Stimulated activated effector memory CD8-positive, alpha-beta T cell treated with anti-CD3 and anti-CD28 coated beads, Interleukin-12 subunit alpha, Interleukin-12 subunit beta, amount 100 ng/mL, for 72 hours (primary cell): ENCODE measurements at regions not wholly inside any gene's neighbourhood (a gene's known extent, or its start where the extent isn't known, plus 50 kb on each side); places are given as distances from the start of the nearest gene placed in this dataset.

Experiments used
- ATAC-seq: fragments of 150-1000 bp; cut with Tn5 transposase; 2 replicates; pipeline ENCODE4 v1.10.0; 2021
- DNase-seq, 2 donors: peaks; one replicate each; pipeline ENCODE4 v3.0.0; 2021 to 2022; ENCODE audit warnings: low spot score in 2 of 2
- H3K27ac Mint-ChIP-seq: one replicate; pipeline ENCODE4 v1.8.0; 2022; ENCODE audit warnings: mild to moderate bottlenecking, mixed read lengths
- H3K36me3 Mint-ChIP-seq: one replicate; pipeline ENCODE4 v1.8.0; 2022; ENCODE audit warnings: mild to moderate bottlenecking, mixed read lengths
- H3K4me1 Mint-ChIP-seq: one replicate; pipeline ENCODE4 v1.8.0; 2022; ENCODE audit warnings: mixed read lengths
- H3K4me3 Mint-ChIP-seq: one replicate; pipeline ENCODE4 v1.8.0; 2022; ENCODE audit warnings: mild to moderate bottlenecking, mixed read lengths
- H3K9me3 Mint-ChIP-seq: one replicate; pipeline ENCODE4 v1.8.0; 2022; ENCODE audit warnings: mixed read lengths

DNA sequence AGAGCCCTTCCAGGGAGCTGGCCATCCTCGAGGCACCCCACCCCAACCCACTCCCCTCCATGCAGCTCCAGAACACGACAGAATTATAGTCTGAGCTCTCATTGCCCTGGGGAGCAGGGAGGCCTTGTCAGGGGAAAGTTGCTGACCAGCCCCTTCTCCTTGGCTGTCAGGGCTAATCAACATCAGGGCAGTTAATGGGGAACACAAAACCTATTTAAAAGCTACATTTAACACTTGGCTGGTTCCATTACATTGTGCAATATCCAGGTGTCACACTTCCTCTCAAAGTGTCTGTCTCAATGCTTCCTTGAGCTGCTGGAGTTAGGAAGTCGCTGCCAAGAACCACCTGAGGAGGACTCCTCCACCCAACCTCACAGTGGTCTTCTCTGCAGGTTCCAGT lies 111.8 kb upstream of the GRIK3 start:
- H3K4me3 Mint-ChIP-seq, result no peak overlapping the region
- no peak for ATAC-seq

DNA sequence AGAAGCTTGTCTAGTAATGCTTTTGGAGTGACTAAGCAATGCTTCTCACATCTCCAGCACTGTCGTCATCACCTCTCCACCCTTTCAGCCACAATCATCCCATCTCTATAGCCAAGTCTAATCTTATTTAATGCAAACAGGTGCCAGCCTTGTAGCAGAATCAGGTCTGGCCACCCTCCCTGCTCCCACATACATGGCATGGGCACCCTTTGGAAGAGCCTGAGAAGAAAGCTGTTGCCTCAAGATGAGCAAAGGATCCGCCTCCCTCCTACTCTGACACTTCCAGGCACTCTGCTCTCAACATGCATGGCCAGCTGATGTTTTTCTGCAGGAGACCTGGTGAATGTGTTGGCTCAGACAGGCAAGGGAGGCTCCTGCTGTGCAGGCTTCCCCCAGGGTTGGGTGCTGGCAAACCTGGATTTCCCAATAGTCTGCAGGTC lies 113.1 kb upstream of the GRIK3 start:
- Mint-ChIP-seq H3K36me3 (no peaks in the 10 kb centered on the region), H3K27ac (no peak overlapping the region), H3K4me3 (no peak overlapping the region), H3K4me1 (no peaks in the 10 kb centered on the region), H3K9me3 (no peaks in the 10 kb centered on the region)
- ATAC-seq (no peak), DNase-seq (no peak)

More for the DNA sequence above, 111.8 kb upstream of the GRIK3 start:
- Mint-ChIP-seq H3K9me3 (no peaks in the 10 kb centered on the region), H3K27ac (no peak overlapping the region), H3K4me1 (no peaks in the 10 kb centered on the region), H3K36me3 (no peaks in the 10 kb centered on the region)
- no peak for DNase-seq

DNA sequence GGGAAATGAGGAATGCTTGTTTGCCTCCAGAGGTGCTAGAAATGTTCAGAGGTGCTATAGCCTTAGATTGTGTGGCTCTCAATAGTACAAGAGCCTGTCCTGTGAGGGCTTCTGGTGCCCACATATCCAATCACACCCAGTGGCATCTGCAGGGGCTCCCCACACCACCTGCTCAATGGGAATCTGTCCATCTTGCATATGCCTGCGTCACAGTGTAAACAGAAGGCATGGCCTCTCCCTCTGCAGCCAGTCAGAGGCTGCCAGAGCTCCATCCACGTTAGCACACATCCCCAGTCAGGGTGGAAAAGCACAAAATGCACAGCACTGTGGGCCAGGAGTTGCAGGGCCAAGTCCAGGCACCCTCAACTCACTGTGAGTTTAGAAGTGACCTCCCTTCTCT lies 113.6 kb upstream of the GRIK3 start:
- no peaks in the 10 kb centered on the region for H3K4me1 Mint-ChIP-seq
- no peak for DNase-seq
- ATAC-seq, result no peak
- no peak overlapping the region for H3K27ac Mint-ChIP-seq
- no peaks in the 10 kb centered on the region for H3K36me3 Mint-ChIP-seq
- no peaks in the 10 kb centered on the region for H3K9me3 Mint-ChIP-seq
- no peak overlapping the region for H3K4me3 Mint-ChIP-seq

DNA sequence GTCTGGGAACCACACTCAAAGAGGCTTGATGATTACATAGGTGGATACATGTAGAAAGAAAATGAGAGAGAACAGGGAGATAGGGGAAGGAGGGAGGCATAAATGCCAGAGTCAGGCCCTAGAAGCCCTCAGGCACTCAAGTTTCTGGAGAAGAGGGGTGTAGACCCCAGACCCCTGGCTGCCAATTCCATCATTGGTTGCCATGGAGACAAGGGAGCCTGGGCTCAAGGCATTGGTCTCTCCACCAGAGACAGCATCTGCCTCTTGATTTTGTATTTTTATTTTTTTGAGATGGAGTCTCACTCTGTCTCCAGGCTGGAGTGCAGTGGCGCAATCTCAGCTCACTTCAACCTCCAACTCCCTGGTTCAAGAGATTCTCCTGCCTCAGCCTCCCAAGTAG lies 114.3 kb upstream of the GRIK3 start:
- ATAC-seq, result no peak
- Mint-ChIP-seq H3K9me3 (no peaks in the 10 kb centered on the region), H3K27ac (no peak overlapping the region), H3K36me3 (no peaks in the 10 kb centered on the region), H3K4me1 (no peaks in the 10 kb centered on the region), H3K4me3 (no peak overlapping the region)
- no peak for DNase-seq

DNA sequence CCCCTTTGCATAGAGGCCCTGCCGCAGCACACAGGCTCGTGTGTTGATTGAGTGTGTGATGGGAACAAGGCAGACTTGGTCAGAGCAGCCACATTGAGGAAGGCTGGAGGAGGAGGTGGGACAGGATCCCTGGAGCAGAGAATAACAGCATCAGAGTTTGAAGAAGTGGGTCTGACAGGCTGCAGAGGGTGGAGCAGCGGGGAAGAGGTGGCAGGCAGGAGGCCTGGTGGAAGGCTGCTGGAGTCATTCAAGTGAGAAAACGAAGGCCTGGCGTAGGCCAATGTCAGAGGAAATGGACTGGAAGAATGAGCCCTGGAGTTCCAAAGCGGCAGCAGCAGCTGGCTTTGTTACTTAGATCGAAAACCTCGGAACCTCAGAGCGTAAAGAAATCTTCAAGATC lies 115.0 kb upstream of the GRIK3 start:
- no peak overlapping the region for H3K27ac Mint-ChIP-seq
- H3K36me3 Mint-ChIP-seq, result no peaks in the 10 kb centered on the region
- DNase-seq (no peak), ATAC-seq (no peak)
- no peak overlapping the region for H3K4me3 Mint-ChIP-seq
- no peaks in the 10 kb centered on the region for H3K9me3 Mint-ChIP-seq
- no peaks in the 10 kb centered on the region for H3K4me1 Mint-ChIP-seq

DNA sequence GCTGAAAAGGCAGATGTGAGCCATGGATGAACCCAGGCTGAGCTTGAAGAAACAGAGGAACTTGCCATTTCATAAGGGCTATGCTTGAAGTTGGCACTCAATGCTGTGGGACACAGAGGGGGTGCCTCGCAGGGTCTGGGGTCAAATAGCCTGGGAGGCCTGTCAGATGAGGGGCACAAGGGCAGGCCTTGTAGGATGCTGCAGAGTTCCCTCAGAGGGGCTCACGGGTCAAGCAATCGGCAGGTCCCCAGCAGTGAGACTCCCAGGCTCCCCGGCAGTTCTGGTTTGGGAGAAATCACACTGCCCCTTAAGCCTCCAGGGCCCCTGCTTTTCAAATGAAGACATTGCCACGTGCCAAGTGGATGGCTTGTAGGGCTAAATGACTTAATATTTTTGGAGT lies 116.7 kb upstream of the GRIK3 start:
- Mint-ChIP-seq H3K4me3 (no peak overlapping the region), H3K36me3 (no peaks in the 10 kb centered on the region), H3K27ac (no peak overlapping the region), H3K4me1 (no peaks in the 10 kb centered on the region), H3K9me3 (peaks cover 2% of the 10 kb centered on the region)
- no peak for DNase-seq
- no peak for ATAC-seq

DNA sequence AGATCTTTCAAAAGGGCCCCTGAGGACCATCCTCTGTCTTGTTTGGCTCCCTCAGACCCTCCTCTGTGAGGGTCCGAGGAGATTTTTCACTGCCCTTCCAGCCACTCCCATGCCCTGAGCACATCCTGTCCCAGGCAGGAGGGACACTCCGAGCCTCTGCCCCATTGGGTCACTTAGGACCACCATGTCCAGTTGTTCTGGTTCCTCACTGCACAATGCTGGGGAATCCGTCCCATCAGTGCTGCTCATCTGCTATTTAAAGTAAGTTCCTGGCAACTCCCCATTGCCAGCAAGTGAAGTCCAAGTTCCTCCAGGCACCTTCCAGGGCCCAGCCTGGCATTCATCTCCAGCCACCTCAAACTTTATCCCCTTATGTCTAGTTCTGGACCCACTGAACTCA lies 117.5 kb upstream of the GRIK3 start:
- H3K4me3 Mint-ChIP-seq, result no peak overlapping the region
- H3K27ac Mint-ChIP-seq, result no peak overlapping the region

DNA sequence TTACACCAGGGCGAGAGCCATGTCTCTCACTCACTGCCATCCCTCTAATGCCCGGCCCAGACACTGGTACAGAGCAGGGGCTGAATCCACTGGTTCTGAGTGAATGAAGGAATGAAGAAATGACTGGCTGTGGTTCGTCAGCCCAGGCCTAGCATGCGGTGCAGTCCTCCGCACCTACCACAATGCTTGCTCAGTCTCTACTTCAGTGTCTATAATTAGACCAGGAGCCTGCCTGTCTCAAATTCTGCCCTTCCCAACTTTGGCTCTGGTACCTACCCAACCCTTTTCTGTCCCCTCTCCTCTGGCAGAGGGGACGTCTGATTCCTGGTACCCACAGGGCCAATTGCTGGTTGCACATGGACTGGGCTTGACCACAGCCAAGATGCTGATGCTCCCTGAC lies 118.2 kb upstream of the GRIK3 start:
- ATAC-seq (no peak), DNase-seq (no peak)
- Mint-ChIP-seq H3K4me3 (no peak overlapping the region), H3K36me3 (no peaks in the 10 kb centered on the region), H3K27ac (no peak overlapping the region), H3K4me1 (no peaks in the 10 kb centered on the region), H3K9me3 (peaks cover 2% of the 10 kb centered on the region)

More for the DNA sequence above, 117.5 kb upstream of the GRIK3 start:
- H3K9me3 Mint-ChIP-seq, result peaks cover 2% of the 10 kb centered on the region
- no peak for DNase-seq
- no peak for ATAC-seq
- no peaks in the 10 kb centered on the region for H3K36me3 Mint-ChIP-seq
- H3K4me1 Mint-ChIP-seq, result no peaks in the 10 kb centered on the region

DNA sequence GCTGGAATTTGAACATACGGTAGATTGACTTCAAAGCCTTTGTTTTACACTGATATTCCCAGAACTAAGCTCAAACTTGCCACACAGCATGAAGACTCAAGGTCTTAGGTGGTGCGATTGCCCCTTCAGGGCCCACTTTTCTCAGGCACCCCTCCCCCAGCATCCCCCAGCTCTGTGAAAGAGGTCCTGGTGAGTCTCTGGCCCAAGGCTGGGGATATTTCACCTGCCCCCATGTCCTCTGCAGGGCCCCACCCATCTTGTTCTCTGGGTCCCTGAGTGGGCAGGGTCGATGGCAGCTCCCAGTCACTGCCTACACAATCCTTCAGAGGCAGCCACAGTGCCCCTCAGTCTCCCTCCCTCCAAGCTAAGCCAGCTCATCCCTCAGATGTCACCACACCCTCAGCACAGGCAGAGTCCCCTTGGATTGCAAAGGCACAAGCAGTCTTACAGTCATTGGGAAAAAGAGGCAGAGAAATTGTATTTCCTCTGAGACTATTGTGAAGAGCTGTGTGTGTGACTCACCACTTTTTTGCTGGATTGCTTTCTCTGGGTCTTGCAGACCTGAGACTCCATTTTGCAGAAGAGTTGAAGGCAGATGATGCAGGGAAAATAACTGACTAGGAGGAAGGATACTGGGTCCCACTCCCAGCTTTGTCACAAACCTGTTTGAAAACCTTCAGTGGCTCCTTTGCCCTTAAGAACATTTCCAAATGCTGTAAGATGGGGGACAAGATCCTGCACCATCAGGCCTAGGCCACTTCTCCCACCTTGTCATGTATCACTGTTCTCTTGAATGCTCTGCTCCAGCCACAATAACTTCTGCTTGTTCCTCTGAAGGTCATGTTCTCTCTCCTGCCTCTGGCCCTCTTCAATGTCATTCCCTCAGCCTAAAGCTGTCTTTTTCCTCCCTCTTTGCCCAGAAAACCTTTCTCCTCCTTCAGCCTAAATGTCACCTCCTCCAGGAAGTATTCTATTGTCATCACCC lies 119.1 kb upstream of the GRIK3 start:
- peaks cover 2% of the 10 kb centered on the region for H3K9me3 Mint-ChIP-seq
- no peak overlapping the region for H3K4me3 Mint-ChIP-seq
- H3K4me1 Mint-ChIP-seq, result no peaks in the 10 kb centered on the region
- DNase-seq, result no peak
- H3K27ac Mint-ChIP-seq, result no peak overlapping the region
- no peaks in the 10 kb centered on the region for H3K36me3 Mint-ChIP-seq
- no peak for ATAC-seq

DNA sequence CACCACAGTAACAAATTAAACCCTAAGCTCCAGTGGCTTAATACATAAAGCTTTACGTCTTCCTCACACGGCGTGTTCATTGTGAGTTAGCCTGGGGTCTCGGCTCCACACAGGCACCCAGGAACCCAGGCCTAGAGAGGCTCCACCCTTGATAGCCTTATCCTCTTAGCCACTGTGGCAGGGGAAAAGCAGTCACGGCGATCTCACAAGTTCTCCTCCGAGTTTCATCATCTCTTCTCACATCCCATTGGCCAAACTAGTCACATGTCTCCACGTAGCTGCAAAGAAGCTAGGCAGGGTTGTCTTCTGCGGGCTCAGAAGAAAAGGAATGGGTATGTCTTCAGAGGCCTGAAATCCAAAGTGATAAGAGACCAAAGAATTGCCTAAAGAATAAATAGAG lies 122.3 kb upstream of the GRIK3 start:
- ATAC-seq (no peak), DNase-seq (no peak)
- no peaks in the 10 kb centered on the region for H3K36me3 Mint-ChIP-seq
- no peaks in the 10 kb centered on the region for H3K4me1 Mint-ChIP-seq
- no peak overlapping the region for H3K4me3 Mint-ChIP-seq
- peaks cover 2% of the 10 kb centered on the region for H3K9me3 Mint-ChIP-seq
- no peak overlapping the region for H3K27ac Mint-ChIP-seq

DNA sequence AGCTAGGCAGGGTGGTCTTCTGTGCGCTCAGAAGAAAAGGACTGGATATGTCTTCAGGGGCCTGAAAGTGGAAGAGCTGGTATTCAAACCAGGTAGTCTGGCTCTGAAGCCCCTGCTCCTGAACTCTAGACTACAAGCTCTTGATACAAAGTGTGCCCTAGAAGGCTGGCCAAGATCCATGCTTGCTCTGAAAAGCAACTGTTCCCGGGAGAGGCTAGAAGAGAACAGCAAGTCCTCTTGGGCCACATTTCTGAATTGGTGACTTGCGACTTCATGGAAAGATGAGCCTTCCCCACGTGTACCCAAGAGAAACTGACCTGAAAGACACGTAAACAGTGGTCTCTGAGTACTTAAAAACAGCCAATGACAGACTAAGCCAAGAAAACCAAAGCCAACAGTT lies 123.3 kb upstream of the GRIK3 start:
- H3K9me3 Mint-ChIP-seq, result peaks cover 5% of the 10 kb centered on the region
- H3K4me3 Mint-ChIP-seq, result no peak overlapping the region
- H3K27ac Mint-ChIP-seq, result no peak overlapping the region
- DNase-seq (no peak), ATAC-seq (no peak)
- no peaks in the 10 kb centered on the region for H3K36me3 Mint-ChIP-seq
- no peaks in the 10 kb centered on the region for H3K4me1 Mint-ChIP-seq

DNA sequence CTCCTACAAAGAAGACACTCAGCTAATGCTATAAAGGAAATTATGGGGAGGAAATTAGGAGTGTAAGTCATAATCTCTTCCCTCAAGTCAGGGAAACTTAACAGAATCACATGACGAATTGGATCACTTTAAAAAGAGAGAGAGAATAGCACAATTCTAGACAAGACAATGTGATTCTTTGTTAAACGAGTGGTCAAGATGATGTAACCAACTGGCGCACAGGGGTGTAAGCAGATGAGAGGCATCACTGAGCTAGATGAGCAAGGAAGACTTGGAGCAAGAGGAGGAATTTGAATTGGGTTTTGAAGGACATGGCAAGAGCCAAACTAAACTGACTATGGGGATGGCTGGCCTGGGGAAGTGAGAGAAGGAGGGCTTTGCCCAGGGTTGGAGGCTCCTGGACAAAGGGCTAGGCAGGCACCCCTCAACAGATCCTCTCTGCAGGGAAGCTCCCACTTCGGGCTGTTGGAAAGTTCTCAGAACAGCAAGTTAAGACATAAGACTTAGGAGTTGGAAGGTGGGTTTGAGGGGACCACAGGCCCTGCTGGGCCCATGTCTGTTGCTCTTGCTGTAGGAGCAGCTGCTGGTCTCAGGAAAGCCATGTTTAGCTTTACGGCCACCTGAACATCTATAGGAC lies 123.9 kb upstream of the GRIK3 start:
- H3K4me3 Mint-ChIP-seq, result no peak overlapping the region
- no peak overlapping the region for H3K27ac Mint-ChIP-seq
- peaks cover 5% of the 10 kb centered on the region for H3K9me3 Mint-ChIP-seq
- ATAC-seq, result no peak
- no peaks in the 10 kb centered on the region for H3K36me3 Mint-ChIP-seq
- H3K4me1 Mint-ChIP-seq, result no peaks in the 10 kb centered on the region
- DNase-seq, result no peak

DNA sequence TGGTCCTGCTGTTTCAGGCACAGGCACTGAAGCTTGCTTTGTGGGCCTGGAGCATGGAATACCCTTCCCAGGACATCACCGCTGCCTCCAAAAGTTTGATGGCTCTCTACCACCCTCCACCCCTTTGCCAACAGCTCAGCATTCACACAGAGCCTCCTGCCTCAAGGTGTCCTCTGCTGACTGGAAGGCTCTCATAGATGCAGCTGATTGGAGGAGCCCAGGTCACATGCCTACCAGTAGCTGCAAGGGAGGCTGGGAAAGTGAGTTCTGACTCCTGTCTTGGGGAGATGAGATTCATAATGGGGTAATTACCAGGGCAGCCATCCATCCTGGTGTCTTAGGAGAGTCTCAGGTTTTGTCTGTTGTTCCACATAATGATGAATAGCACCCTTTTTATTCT lies 124.8 kb upstream of the GRIK3 start:
- peaks cover 5% of the 10 kb centered on the region for H3K9me3 Mint-ChIP-seq
- H3K27ac Mint-ChIP-seq, result no peak overlapping the region
- no peak overlapping the region for H3K4me3 Mint-ChIP-seq
- H3K4me1 Mint-ChIP-seq, result no peaks in the 10 kb centered on the region
- DNase-seq, result no peak
- ATAC-seq, result no peak
- no peaks in the 10 kb centered on the region for H3K36me3 Mint-ChIP-seq

DNA sequence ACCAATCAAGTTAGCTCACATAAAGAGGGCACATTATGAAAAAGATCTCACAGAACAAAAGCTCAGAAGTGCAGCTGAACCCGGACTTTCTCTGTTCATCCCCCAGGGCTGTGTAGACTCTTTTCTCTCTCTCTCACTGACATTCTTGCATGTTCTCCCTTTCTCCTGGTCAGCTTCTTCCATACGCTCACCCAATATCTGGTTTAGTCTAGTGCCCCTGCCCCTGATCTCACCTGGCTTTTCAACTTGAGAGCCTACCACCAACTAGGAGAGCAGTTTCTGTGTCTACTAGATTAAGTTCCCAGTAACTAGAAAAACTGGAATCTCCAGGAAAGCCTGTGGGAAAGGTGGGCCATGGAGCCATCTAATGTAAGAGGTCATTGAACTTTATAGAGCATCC lies 126.9 kb upstream of the GRIK3 start:
- no peak for DNase-seq
- H3K4me3 Mint-ChIP-seq, result no peak overlapping the region
- no peak for ATAC-seq
- H3K4me1 Mint-ChIP-seq, result no peaks in the 10 kb centered on the region
- no peak overlapping the region for H3K27ac Mint-ChIP-seq
- H3K36me3 Mint-ChIP-seq, result no peaks in the 10 kb centered on the region
- H3K9me3 Mint-ChIP-seq, result peaks cover 6% of the 10 kb centered on the region

DNA sequence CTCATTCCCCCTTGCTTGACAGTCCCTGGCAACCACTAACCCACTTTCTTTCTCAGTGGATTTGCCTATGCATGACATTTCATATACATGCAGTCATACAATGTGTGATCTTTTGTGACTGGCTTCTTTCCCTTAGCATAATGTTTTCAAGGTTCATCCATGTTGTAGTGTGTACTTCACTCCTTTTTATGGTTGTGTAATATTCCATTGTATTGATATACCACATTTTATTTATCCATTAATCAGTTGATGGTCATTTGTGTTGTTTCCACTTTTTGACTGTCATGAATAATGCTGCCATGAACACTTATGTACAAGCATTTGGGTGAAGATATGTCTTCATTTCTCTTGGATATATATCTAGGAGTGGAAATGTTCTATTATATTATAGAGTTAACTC lies 127.7 kb upstream of the GRIK3 start:
- ATAC-seq (no peak), DNase-seq (no peak)
- no peak overlapping the region for H3K27ac Mint-ChIP-seq
- H3K9me3 Mint-ChIP-seq, result peaks cover 6% of the 10 kb centered on the region
- H3K36me3 Mint-ChIP-seq, result no peaks in the 10 kb centered on the region
- H3K4me1 Mint-ChIP-seq, result no peaks in the 10 kb centered on the region
- no peak overlapping the region for H3K4me3 Mint-ChIP-seq

DNA sequence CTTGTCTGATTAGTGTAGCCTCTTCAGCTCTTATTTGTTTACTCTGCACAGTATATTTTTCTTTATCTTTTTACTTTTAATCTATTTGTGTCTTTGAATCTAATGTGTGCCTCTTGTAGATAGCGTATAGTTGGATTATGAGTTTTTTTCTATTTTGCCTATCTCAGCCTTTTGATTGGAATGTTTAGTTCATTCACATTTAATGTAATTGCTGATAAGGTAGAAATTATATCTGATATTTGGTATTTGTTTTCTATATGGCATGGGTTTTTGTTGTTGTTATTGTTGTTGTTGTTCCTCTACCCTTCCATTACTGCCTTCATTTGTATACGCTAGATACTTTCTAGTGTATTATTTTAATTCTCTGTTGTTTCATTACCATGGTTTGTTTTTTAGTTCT lies 131.7 kb upstream of the GRIK3 start:
- no peaks in the 10 kb centered on the region for H3K36me3 Mint-ChIP-seq
- DNase-seq (no peak), ATAC-seq (no peak)
- no peaks in the 10 kb centered on the region for H3K4me1 Mint-ChIP-seq
- H3K9me3 Mint-ChIP-seq, result peaks cover 6% of the 10 kb centered on the region
- H3K4me3 Mint-ChIP-seq, result no peak overlapping the region
- H3K27ac Mint-ChIP-seq, result no peak overlapping the region
